Ishikawa (cell line): ENCODE measurements at regions not wholly inside any gene's neighbourhood (a gene's known extent, or its start where the extent isn't known, plus 50 kb on each side); places are given as distances from the start of the nearest gene placed in this dataset.

Source experiments
- EP300 ChIP-seq: IDR thresholded peaks from 2 replicates; pipeline ENCODE4 v1.6.1; 2012; ENCODE audit warnings: borderline replicate concordance
- MAX ChIP-seq: IDR thresholded peaks from 2 replicates; pipeline ENCODE4 v1.6.1; 2012

GRCh38 chr12:116628989-116629388 is 69.8 kb downstream of the MAP1LC3B2 start:
- TF ChIP-seq EP300 (no peak), MAX (no peak)
